Mammary epithelial cell (primary cell): ENCODE measurements at regions not wholly inside any gene's neighbourhood (a gene's known extent, or its start where the extent isn't known, plus 50 kb on each side); places are given as distances from the start of the nearest gene placed in this dataset.

ENCODE experiments used
- EZH2 ChIP-seq: IDR thresholded peaks from 2 replicates; pipeline ENCODE4 v1.6.1; 2012; ENCODE audit warnings: low read length, inconsistent platforms, borderline replicate concordance
- TF ChIP-seq, protein P1 (sequence below), 2 donors: IDR thresholded peaks in 1 of 2; conservative IDR thresholded peaks in 1 of 2; 2 replicates each; pipeline ENCODE4 v1.5.1; 2011 to 2012; ENCODE audit warnings: inconsistent platforms in 2 of 2, low read length in 2 of 2, mild to moderate bottlenecking in 2 of 2, control low read depth in 1 of 2, low read depth in 1 of 2; ENCODE audit not compliant: insufficient read depth in 1 of 2; ENCODE audit errors: extremely low read depth in 1 of 2

GRCh38 chr13:79915114-79915811 lies 425.7 kb downstream of the SPRY2 start:
- TF ChIP-seq, protein P1, sequence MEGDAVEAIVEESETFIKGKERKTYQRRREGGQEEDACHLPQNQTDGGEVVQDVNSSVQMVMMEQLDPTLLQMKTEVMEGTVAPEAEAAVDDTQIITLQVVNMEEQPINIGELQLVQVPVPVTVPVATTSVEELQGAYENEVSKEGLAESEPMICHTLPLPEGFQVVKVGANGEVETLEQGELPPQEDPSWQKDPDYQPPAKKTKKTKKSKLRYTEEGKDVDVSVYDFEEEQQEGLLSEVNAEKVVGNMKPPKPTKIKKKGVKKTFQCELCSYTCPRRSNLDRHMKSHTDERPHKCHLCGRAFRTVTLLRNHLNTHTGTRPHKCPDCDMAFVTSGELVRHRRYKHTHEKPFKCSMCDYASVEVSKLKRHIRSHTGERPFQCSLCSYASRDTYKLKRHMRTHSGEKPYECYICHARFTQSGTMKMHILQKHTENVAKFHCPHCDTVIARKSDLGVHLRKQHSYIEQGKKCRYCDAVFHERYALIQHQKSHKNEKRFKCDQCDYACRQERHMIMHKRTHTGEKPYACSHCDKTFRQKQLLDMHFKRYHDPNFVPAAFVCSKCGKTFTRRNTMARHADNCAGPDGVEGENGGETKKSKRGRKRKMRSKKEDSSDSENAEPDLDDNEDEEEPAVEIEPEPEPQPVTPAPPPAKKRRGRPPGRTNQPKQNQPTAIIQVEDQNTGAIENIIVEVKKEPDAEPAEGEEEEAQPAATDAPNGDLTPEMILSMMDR (conservative IDR thresholded peaks at IDR 0.05 in 1 of 2, IDR thresholded peaks at IDR 0.05 in 1 of 2; ENCODE audit: extremely low read depth in 1 of 2, insufficient read depth in 1 of 2, low read depth in 1 of 2, low read length in 2 of 2): no peak
- no peak for TF ChIP-seq EZH2
